ENCODE measurements at regions not wholly inside any gene's neighbourhood (a gene's known extent, or its start where the extent isn't known, plus 50 kb on each side); places are given as distances from the start of the nearest gene placed in this dataset.

GRCh38 chr12:123080634-123081033, 70.3 kb downstream of the PITPNM2 start:
- TF ChIP-seq TAF1 (IDR thresholded peaks at IDR 0.05; ENCODE audit: borderline replicate concordance, insufficient read depth, low read length) (no peak), POLR2AphosphoS5 (IDR thresholded peaks at IDR 0.05; ENCODE audit: low read depth, low read length) (no peak), REST (IDR thresholded peaks at IDR 0.05; ENCODE audit: insufficient read depth in 1 of 2, low read depth in 2 of 2, low read length in 2 of 2) (no peak), FOXP2 (optimal IDR thresholded peaks at IDR 0.05; ENCODE audit: borderline replicate concordance, extremely low read depth, extremely low read length, insufficient read depth) (no peak), SIN3A (IDR thresholded peaks at IDR 0.05; ENCODE audit: borderline replicate concordance, insufficient read depth, low read length) (no peak)

All from PFSK-1 (cell line).